ENCODE measurements at regions not wholly inside any gene's neighbourhood (a gene's known extent, or its start where the extent isn't known, plus 50 kb on each side); places are given as distances from the start of the nearest gene placed in this dataset.
"Not testable (repeated sequence)": the region's sequence is repeated elsewhere in the genome, so short reads cannot be mapped to it uniquely, and the experiment has no call there.

DNA sequence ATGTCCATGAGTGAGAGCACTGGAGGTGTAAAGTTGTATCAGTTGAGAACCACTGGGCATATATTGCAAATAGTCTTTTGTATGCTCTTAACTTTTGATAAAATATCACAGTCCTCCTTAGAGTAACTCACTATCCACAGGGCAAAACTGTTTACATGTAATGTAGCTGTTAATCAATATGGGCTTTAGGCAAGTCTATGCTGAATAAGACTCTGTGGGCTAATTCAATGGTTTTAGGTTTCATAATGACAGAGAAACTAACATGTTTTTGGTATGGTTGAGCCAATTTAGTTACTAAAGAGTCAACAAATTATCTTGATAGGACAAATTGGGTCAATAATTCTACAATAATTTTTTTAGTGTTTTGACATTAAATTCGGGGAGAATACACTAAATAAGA lies 1134.9 kb upstream of the FAM98A start:
- no peak for DNase-seq (ENCODE audit: low read depth)

GRCh38 chr2:34731292-34731691 lies 1132.2 kb upstream of the FAM98A start:
- no peak for DNase-seq (ENCODE audit: low read depth)

DNA sequence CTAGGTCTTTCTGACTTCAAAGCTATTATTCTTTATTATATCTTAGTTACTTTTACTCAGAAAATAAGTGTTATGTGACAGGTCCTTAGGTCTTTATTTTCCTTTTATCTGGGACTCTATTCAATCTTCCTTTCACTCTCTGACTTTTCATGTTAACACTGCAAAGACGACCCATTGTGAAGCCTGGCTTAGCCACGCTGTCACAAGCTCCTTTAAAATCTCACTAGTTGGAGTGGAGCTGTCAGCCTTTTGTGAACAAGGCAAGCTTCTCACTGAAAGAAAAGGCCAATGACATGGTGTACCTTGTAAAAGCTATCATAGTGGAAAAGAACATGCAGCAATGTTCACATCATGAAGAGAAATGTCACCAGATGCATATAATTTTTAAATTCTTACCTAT lies 1130.7 kb upstream of the FAM98A start:
- DNase-seq (ENCODE audit: low read depth): no peak

DNA sequence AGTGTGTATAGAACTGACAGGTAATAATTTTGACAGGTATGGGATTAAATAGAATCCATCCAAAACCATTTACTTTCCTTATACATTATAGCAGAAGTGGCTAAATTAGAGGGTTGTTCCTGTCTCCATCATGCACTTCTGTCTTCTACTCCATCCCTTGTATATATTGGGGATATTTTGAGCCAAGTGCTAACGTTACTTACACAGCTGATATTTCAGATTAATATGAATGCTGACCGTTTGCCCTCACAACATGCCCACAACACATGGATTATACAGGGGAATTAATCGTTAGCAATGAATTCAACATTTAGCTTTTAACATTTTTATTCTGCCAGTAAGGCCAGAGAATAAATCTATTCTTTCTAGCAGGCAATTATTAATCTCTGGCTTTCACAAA lies 1125.0 kb upstream of the FAM98A start:
- no peak for DNase-seq (ENCODE audit: low read depth)

DNA sequence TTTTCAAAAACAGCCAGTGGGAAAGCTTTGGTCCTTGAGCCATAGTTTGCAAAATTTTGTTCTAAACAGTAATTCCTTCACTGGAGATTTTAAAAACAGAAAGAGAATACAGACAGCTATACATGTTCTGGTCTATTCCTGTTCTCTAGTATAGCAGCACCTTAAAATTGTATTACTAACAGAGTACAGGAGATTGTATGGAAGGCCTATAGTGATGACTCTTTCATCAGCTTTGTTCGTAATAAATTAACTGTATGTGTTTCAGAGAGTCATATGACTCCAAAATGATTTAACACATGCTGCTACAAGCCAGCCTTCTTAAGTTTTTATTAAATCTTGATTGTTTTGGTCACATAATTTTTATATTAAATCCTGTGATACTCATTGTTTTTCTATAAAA lies 1124.6 kb upstream of the FAM98A start:
- no peak for DNase-seq (ENCODE audit: low read depth)

GRCh38 chr2:34719206-34719605 lies 1120.1 kb upstream of the FAM98A start:
- no peak for DNase-seq (ENCODE audit: low read depth)

DNA sequence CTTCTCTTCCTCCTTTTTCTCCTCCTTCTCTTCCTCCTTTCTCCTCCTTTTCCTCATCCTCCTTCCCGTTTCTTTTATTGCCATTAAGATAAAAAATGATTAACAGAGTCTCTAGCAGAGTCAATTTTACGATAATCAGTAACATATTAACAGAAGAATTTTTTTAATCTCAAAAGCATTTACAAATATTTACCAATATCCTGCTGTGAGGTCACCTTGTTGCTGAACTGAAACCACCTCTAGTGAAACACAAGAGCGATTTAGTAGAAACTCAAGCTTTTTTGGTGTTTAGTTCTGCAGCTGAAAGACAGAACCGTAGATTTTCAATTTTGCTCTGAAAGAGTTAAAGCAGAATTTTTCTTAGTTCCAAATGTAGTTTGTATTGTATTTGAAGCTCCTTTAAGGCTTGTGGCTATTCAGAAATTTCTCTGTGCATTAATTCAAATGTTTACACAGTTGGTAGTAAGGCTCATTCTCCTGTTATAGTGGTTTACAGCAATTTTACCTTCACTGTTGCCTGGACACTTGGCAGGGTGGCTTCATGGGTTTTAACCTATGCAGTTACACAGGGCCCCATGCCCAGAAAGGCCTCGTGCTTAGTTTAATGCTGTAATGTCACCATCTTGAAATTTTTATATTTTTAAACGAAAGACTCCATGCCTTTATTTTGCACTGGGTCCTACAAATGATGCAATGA lies 1106.6 kb upstream of the FAM98A start:
- no peak for DNase-seq (ENCODE audit: low read depth)

- no peak for DNase-seq (ENCODE audit: low read depth)
Observed at GRCh38 chr2:34703292-34703691, 1104.2 kb upstream of the FAM98A start.

GRCh38 chr2:34702391-34702790 lies 1103.3 kb upstream of the FAM98A start:
- not testable (repeated sequence) for DNase-seq (ENCODE audit: low read depth)

- DNase-seq (ENCODE audit: low read depth): not testable (repeated sequence)
Observed at GRCh38 chr2:34677591-34677990, 1078.5 kb upstream of the FAM98A start.

GRCh38 chr2:34677119-34677531 lies 1078.0 kb upstream of the FAM98A start:
- DNase-seq (ENCODE audit: low read depth): not testable (repeated sequence)

GRCh38 chr2:34670482-34670881 lies 1071.4 kb upstream of the FAM98A start:
- DNase-seq (ENCODE audit: low read depth): no peak

DNA sequence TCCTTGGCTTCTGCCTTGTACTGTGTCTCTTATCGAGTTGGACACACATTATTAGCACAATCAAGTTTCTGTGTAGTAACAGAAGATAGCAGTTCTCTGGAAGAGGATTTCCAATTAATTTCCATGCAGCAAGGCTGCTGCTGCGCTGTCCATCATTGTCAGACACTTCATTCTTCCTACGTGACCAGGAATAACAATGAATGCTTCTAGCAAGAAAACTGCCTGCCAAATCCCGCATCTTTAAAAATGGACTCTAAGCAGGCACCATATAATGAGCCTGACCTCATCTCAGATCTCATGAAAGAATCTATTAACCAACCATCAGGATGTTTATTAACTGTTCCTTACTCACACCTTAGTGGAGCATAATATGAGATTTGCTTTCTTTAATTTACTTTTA lies 1067.7 kb upstream of the FAM98A start:
- no peak for DNase-seq (ENCODE audit: low read depth)

- DNase-seq (ENCODE audit: low read depth): no peak
Observed at GRCh38 chr2:34664266-34664665, 1065.2 kb upstream of the FAM98A start.

GRCh38 chr2:34663314-34663713 lies 1064.2 kb upstream of the FAM98A start:
- DNase-seq (ENCODE audit: low read depth): no peak

- DNase-seq (ENCODE audit: low read depth): no peak
Observed at GRCh38 chr2:34660741-34661140, 1061.6 kb upstream of the FAM98A start.

DNA sequence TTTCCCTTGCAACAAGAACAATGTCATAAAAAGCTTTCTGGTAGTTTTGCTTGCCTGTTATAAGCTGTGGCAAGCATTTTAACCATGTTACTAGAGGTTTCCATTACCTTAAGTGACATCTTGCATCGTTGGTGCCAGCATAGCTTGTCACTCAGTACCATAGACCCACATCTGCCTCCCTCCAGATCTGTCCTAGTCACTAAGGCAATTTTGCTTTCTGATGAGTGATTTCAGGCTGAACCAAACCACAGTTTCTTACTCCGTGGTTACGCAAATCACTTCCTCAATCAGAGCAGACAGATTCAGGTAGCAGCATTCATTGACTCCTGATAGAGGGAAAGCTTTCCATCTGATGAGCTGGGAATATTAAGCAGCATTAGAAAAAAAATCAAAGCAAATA lies 1057.5 kb upstream of the FAM98A start:
- no peak for DNase-seq (ENCODE audit: low read depth)

GRCh38 chr2:34652636-34653035 lies 1053.5 kb upstream of the FAM98A start:
- DNase-seq (ENCODE audit: low read depth): no peak

DNA sequence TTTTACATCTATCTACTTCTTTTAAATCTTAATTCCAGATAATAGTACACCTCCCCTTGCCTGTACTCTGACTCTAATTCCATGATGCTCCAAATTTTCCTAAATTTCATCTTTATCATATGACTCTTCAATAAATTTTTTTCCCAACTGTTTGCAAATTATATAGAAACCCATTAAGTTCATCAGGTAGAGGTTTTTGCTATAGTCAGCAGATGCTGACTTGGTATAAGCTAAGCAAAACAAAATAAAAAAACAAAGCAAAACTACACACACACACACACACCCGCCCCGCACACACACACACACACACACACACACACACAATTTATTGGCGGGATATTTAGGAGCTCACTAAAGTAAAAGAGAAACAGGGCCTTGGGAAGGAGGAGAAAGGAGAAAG lies 1047.8 kb upstream of the FAM98A start:
- DNase-seq (ENCODE audit: low read depth): no peak

DNA sequence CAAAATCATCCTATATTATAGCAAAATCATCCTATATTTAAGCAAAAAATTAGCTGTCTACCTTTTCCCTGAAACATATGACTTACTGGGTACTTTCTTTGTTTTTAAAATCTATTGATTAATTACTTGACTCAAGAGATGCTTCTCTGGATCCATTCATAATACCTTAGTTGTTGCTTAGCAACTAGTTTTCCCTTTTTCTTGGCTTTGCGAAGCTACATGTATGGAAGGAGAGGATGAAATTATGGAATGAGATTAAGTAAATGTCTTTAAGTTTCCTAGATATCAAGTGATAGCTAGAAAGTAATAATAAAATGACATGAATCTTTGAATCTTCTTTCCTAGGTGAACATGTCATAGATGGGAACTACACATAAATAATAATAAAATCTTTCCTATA lies 1033.2 kb upstream of the FAM98A start:
- DNase-seq (ENCODE audit: low read depth): no peak

- no peak for DNase-seq (ENCODE audit: low read depth)
Observed at GRCh38 chr2:34627003-34627402, 1027.9 kb upstream of the FAM98A start.

DNA sequence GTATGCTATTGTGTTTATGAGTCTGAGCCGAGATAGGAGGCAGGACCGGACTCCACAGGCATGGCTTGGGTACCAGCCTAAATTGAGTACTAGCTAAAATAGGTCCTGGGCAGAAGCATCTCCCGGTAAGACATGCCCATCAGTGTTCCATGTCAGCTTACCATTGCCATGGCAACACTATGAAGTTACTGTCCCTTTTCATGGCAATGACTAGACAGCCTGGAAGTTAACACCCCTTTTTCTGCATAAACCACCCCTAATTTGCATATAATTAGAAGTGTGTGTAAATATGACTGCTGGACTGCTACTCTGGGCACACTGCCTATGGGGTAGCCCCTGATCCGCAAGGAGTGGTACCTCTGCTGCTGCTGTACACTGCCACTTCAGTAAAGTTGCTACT lies 1005.1 kb upstream of the FAM98A start:
- DNase-seq (ENCODE audit: low read depth): no peak

DNA sequence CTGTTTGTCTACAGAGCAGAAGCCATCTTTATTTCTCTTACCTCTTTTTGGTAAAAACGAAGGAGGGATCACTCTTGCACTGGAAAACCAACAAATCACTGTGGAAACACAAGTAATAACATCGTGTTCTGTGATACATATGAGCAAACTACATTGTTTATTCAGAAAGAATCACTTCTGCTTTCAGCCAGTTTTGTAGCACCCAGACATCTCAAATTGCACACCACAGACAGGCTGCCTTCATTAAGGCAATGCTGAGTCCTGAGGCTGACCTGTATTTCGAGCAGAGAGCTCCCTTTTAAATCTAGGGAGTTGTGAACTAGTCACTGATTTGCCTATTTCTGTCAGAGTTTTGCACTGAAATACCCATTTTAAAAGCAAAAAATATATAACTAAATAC lies 1003.2 kb upstream of the FAM98A start:
- DNase-seq (ENCODE audit: low read depth): no peak

GRCh38 chr2:34601561-34601960 lies 1002.5 kb upstream of the FAM98A start:
- no peak for DNase-seq (ENCODE audit: low read depth)

Data from Daoy (cell line).